ENCODE measurements at regions not wholly inside any gene's neighbourhood (a gene's known extent, or its start where the extent isn't known, plus 50 kb on each side); places are given as distances from the start of the nearest gene placed in this dataset.
A peak's percentile ranks its signal among the peaks of the same experiment; 100 is the strongest.
"Not testable (repeated sequence)": the region's sequence is repeated elsewhere in the genome, so short reads cannot be mapped to it uniquely, and the experiment has no call there.

DNA sequence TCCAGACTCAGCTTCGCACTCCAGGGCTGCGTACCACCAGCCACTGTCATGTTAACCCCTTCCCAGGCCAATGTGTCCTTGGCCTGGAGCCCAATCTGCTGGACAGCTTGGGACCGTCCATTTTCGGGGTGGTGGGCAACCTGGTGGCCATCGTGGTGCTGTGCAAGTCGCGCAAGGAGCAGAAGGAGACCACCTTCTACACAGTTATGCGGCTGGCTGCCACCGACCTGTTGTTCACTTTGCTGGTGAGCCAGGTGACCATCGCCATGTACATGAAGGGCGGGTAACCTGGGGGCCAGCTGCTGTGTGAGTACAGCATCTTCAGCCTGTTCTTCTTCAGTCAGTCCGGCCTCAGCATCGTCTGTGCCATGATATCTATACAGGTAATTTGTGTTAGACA, 90.3 kb upstream of the ZNG1F start:
- not testable (repeated sequence) for H3K4me3 ChIP-seq (ENCODE audit: low read depth, low read length)

DNA sequence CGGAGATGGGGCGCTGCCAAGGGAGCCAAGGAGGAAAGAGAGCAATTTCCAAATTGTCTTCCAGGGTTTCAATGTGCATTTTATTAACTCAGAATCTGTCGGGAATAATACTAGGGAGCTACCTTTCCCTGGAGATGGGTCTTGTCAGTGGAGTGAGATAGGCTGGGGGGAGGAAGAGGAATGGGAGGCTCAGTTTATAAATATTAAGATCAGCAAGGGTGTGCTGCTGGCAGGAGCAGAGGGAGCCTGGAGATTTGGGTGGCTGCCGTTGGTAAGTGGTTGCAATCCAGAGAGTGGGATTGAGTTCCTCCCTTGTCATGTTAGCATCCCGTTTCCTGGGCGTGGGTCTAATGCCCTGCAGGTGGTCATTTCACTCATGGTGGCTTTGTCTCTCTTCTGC, 89.9 kb upstream of the ZNG1F start:
- H3K4me3 ChIP-seq (ENCODE audit: low read depth, low read length); DNase-seq (ENCODE audit: low read depth): not testable (repeated sequence)

More for the DNA sequence above, 90.3 kb upstream of the ZNG1F start:
- not testable (repeated sequence) for DNase-seq (ENCODE audit: low read depth)

DNA sequence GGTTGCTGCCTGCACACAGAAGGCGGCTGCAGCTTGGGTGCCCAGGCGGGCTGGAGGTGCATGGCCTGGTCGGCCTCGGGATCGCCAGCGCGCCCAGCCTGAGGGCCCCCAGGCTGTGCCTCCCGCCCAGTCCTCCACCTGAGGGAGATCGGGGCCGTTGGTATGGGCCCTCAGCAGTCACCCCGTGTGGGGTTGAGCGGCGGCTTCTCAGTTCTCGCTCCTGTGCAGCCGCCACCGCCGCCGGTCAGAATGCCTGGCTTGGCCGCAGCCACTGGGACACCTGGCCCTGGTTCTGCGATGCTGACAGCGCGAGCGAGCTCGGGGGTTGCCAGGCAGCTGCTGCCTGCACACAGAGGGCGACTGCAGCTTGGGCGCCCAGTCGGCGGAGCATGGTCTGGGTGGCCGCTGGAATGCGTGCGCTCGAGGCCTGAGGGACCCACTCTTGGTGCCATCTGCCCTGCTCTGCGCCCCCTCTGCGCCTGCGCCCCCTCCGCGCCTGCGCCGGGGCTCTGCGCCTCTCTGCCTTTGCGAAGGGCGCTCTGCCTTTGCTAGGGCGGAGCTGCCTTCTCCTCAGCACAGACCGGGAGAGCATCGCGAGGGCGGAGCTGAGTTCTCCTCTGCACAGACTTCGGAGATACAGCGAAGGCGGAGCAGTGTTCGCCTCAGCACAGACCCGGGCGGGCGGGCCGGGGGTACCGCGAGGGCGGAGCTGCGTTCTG, 84.6 kb upstream of the ZNG1F start:
- peak overlapping the region; percentile 67 for H3K4me3 ChIP-seq (ENCODE audit: low read depth, low read length)
- peak; percentile 91 for DNase-seq (ENCODE audit: low read depth)

DNA sequence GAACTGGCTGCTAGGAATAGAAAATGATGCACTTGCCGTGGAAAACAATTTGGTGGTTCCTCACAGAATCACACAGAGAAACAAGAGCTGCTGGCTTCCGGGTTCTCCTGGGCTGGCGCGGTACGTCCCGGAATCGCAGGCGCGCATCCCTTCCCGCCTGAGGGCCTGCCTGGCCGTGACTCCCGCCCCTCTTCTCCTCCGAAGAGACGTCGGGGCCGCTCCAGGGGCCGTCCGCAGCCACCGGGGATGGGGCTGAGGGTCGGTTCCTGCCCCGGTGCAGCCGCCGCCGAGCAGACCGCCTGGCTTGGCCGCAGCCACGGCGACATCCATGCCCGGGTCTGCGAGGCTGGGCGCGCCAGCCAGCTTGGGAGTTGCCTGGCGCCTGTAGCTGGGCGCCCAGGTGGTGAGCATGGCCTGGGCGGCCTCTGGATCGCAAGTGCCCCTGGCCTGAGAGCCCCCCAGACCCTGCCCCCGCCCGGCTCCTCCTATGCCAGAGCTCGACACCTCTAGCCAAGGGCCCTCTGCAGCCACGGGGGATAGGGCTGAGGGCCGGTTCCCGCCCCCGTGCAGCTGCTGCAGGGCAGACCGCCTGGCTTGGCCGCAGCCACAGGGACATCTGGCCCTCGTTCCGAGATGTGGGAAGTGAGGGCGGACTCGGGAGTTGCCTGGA, 83.9 kb upstream of the ZNG1F start:
- DNase-seq (ENCODE audit: low read depth): peak; percentile 48
- H3K4me3 ChIP-seq (ENCODE audit: low read depth, low read length): peak overlapping the region; percentile 58

DNA sequence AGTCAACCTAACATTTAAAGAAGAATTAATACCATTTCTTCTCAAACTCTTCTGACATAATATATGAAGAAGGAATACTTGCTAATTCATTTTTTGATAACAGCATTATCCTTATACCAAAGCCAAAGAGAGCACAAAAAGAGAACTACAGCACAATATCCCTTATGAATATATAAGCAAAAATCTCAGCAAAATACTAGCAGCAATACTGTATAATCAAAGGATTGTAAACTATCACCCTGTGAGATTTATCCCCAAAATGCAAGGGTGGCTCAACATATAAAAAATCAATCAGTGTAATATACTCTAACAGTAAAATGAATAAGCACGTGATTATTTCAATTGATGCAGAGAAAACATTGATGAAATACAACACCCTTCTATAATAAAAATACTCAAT, 81.9 kb upstream of the ZNG1F start:
- H3K4me3 ChIP-seq (ENCODE audit: low read depth, low read length): not testable (repeated sequence)

DNA sequence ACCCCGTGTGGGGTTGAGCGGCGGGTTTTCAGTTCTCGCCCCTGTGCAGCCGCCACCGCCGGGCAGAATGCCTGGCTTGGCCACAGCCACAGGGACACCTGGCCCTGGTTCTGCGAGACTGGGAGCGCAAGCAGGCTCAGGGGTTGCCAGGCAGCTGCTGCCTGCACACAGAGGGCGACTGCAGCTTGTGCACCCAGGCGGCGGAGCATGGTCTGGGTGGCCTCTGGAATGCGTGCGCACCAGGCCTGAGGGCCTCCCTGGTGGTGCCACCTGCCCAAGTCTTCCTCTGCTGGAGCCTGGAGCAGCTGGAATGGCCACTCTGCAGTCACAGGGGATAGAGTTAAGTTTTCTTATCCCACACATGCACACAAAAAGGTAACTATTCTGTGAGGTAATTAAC, 80.4 kb upstream of the ZNG1F start:
- DNase-seq (ENCODE audit: low read depth); H3K4me3 ChIP-seq (ENCODE audit: low read depth, low read length): not testable (repeated sequence)

More for the DNA sequence above, 81.9 kb upstream of the ZNG1F start:
- not testable (repeated sequence) for DNase-seq (ENCODE audit: low read depth)

DNA sequence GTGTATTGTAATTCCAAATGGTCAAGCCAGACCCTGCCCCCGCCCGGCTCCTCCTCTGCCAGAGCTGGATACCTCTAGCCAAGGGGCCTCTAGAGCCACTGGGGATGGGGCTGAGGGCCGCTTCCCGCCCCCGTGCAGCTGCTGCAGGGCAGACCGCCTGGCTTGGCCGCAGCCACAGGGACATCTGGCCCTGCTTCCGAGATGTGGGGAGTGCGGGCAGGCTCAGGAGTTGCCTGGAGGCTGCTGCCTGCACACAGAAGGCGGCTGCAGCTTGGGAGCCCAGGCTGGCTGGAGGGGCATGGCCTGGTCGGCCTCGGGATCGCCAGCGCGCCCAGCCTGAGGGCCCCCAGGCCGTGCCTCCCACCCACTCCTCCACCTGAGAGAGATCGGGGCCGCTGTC, 79.9 kb upstream of the ZNG1F start:
- H3K4me3 ChIP-seq (ENCODE audit: low read depth, low read length); DNase-seq (ENCODE audit: low read depth): not testable (repeated sequence)

DNA sequence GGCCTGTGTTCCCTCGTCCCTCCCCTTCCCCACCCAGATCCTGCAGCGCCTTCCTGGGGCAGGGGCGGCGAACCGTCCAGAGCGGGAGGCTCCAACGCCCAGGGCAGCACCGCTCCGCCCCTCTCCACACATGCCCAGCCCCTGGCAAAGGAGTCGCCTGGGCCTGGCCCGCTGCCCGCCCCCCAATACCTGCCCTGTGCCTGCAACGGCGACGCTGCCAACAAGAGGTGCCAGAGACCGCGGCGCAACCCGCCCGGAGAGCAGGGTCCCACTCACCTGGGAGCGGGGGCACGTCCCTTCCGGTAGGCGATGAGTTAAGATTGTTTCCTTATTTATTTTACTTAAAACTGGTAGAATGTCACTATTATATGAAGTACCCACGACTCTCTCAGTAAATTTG, 77.5 kb upstream of the ZNG1F start:
- H3K4me3 ChIP-seq (ENCODE audit: low read depth, low read length); DNase-seq (ENCODE audit: low read depth): not testable (repeated sequence)

DNA sequence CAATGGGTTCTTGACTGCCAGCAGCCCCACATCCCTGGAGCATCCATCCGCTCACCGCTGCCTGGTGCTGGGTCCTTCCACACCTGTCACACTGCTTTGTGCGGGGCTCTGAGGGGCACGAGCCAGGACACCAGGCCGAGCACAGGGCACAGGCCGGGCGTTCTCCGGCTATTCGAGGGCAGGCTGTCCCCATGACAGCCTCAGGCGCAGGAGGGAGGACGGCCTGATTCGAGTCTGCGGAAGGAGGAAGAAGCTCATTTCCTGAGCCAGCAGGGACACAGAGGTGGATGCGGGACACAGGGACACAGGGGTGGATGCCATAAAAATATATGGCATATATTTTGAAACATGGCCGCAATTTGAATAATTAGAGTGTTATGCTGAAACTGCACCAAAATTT, 76.9 kb upstream of the ZNG1F start:
- not testable (repeated sequence) for DNase-seq (ENCODE audit: low read depth)

DNA sequence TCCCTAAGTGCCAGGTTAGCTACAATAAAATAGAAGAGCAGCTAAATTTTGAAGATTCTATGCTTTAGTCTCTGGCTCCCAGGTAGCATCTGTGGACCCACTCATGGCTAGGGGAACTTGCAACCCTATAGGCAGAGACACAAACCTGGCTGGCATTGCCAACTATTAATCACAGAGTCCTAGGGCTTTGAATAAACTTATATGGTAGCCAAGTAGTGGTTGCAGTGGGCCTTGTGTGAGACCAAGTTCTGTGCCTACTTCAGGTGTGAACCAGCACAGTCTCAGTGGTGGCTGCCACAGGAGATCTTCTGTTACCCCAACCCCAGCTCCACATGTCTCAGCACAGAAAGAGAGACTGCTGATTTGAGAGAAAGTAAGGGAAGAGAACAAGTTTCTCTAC, 62.9 kb upstream of the ZNG1F start:
- DNase-seq (ENCODE audit: low read depth); H3K4me3 ChIP-seq (ENCODE audit: low read depth, low read length): not testable (repeated sequence)

More for the DNA sequence above, 76.9 kb upstream of the ZNG1F start:
- H3K4me3 ChIP-seq (ENCODE audit: low read depth, low read length): not testable (repeated sequence)

DNA sequence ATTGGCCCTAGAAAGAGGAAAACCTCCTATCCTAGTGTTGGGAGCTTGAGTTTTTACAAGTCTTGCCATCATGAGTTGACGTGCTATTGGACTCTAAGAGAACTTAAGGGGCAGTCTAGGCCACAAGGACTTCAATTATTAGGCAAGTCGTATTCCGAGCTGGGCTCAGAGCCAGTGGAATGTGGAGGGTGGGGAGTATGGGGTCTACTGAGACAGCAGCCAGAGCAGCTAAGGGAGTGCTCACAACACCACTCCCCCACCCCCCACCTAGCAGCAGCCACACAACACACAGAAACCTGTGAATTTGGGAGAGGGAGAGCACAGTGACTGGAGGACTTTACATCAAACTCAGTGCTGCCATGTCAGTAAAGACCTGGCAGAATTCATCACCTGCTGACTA, 62.0 kb upstream of the ZNG1F start:
- DNase-seq (ENCODE audit: low read depth); H3K4me3 ChIP-seq (ENCODE audit: low read depth, low read length): not testable (repeated sequence)

DNA sequence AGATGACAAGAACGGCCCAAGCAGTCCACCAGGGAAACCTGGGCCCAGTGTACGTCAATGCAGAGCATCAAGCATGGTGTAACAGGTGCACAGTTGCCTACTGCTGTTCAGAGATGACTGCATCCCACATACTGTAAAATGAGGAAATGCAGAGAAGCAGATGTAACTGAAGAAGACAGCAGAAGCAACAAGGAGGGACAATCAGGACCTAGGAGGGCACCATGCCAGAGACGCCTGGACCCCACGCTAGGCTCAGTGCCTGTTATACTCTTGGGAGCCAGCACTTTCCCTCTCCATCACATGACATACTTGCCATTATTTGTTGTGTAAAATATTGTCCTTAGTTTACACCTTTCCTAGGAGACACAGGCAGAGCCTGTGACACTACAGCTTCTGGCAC, 57.6 kb upstream of the ZNG1F start:
- DNase-seq (ENCODE audit: low read depth); H3K4me3 ChIP-seq (ENCODE audit: low read depth, low read length): not testable (repeated sequence)

Data from GM12865 (cell line).